ENCODE measurements at regions not wholly inside any gene's neighbourhood (a gene's known extent, or its start where the extent isn't known, plus 50 kb on each side); places are given as distances from the start of the nearest gene placed in this dataset.

- TF ChIP-seq POLR2A (IDR thresholded peaks at IDR 0.05; ENCODE audit: low read length) (no peak), GATA1 (IDR thresholded peaks at IDR 0.05; ENCODE audit: low read depth, low read length) (no peak)
- no peak for DNase-seq
These were observed 738.7 kb downstream of the LTN1 start for GRCh38 chr21:28253961-28254360.

GRCh38 chr21:28253338-28253737 is 739.3 kb downstream of the LTN1 start:
- no peak for DNase-seq
- TF ChIP-seq POLR2A (IDR thresholded peaks at IDR 0.05; ENCODE audit: low read length): no peak
- TF ChIP-seq GATA1 (IDR thresholded peaks at IDR 0.05; ENCODE audit: low read depth, low read length): no peak

GRCh38 chr21:28252928-28253327 is 739.7 kb downstream of the LTN1 start:
- TF ChIP-seq POLR2A (IDR thresholded peaks at IDR 0.05; ENCODE audit: low read length) (no peak), GATA1 (IDR thresholded peaks at IDR 0.05; ENCODE audit: low read depth, low read length) (no peak)
- no peak for DNase-seq

- no peak for TF ChIP-seq GATA1 (IDR thresholded peaks at IDR 0.05; ENCODE audit: low read depth, low read length)
- no peak for TF ChIP-seq POLR2A (IDR thresholded peaks at IDR 0.05; ENCODE audit: low read length)
- no peak for DNase-seq
These were observed 741.7 kb downstream of the LTN1 start for GRCh38 chr21:28250946-28251345.

GRCh38 chr21:28247454-28248020 is 745.1 kb downstream of the LTN1 start:
- no peak for TF ChIP-seq POLR2A (IDR thresholded peaks at IDR 0.05; ENCODE audit: low read length)
- no peak for DNase-seq

- TF ChIP-seq POLR2A (IDR thresholded peaks at IDR 0.05; ENCODE audit: low read length) (no peak), GATA1 (IDR thresholded peaks at IDR 0.05; ENCODE audit: low read depth, low read length) (no peak)
- DNase-seq: no peak
These were observed 752.1 kb downstream of the LTN1 start for GRCh38 chr21:28240586-28240985.

GRCh38 chr21:28239340-28239739 is 753.3 kb downstream of the LTN1 start:
- no peak for DNase-seq
- TF ChIP-seq GATA1 (IDR thresholded peaks at IDR 0.05; ENCODE audit: low read depth, low read length) (no peak), POLR2A (IDR thresholded peaks at IDR 0.05; ENCODE audit: low read length) (no peak)

- TF ChIP-seq POLR2A (IDR thresholded peaks at IDR 0.05; ENCODE audit: low read length) (no peak), GATA1 (IDR thresholded peaks at IDR 0.05; ENCODE audit: low read depth, low read length) (no peak)
- DNase-seq: no peak
These were observed 755.0 kb downstream of the LTN1 start for GRCh38 chr21:28237661-28238060.

- peak in 1 of 2 experiments; percentile 10 for DNase-seq
- TF ChIP-seq GATA1 (IDR thresholded peaks at IDR 0.05; ENCODE audit: low read depth, low read length) (no peak), POLR2A (IDR thresholded peaks at IDR 0.05; ENCODE audit: low read length) (no peak)
These were observed 757.3 kb downstream of the LTN1 start for GRCh38 chr21:28235169-28235895.

- TF ChIP-seq GATA1 (IDR thresholded peaks at IDR 0.05; ENCODE audit: low read depth, low read length) (no peak), POLR2A (IDR thresholded peaks at IDR 0.05; ENCODE audit: low read length) (no peak)
- DNase-seq: peak in 1 of 2 experiments; percentile 20
These were observed 758.4 kb downstream of the LTN1 start for GRCh38 chr21:28234326-28234725.

- TF ChIP-seq POLR2A (IDR thresholded peaks at IDR 0.05; ENCODE audit: low read length) (no peak), GATA1 (IDR thresholded peaks at IDR 0.05; ENCODE audit: low read depth, low read length) (no peak)
- DNase-seq: no peak
These were observed 759.0 kb downstream of the LTN1 start for GRCh38 chr21:28233536-28234220.

GRCh38 chr21:28230559-28230958 is 762.1 kb downstream of the LTN1 start:
- TF ChIP-seq GATA1 (IDR thresholded peaks at IDR 0.05; ENCODE audit: low read depth, low read length) (no peak), POLR2A (IDR thresholded peaks at IDR 0.05; ENCODE audit: low read length) (no peak)
- DNase-seq: no peak

GRCh38 chr21:28229814-28230213 is 762.9 kb downstream of the LTN1 start:
- no peak for TF ChIP-seq GATA1 (IDR thresholded peaks at IDR 0.05; ENCODE audit: low read depth, low read length)
- TF ChIP-seq POLR2A (IDR thresholded peaks at IDR 0.05; ENCODE audit: low read length): no peak
- peak; percentile 12 to 42 for DNase-seq

- TF ChIP-seq POLR2A (IDR thresholded peaks at IDR 0.05; ENCODE audit: low read length): no peak
- TF ChIP-seq GATA1 (IDR thresholded peaks at IDR 0.05; ENCODE audit: low read depth, low read length): no peak
- DNase-seq: no peak
These were observed 764.1 kb downstream of the LTN1 start for GRCh38 chr21:28228636-28228995.
